ENCODE measurements at regions not wholly inside any gene's neighbourhood (a gene's known extent, or its start where the extent isn't known, plus 50 kb on each side); places are given as distances from the start of the nearest gene placed in this dataset.

GRCh38 chr10:129025787-129026186, 441.3 kb upstream of the MGMT start:
- TF ChIP-seq CTCF (IDR thresholded peaks at IDR 0.05; ENCODE audit: low read depth, low read length, poor library complexity, severe bottlenecking) (no peak), EZH2phosphoT487 (IDR thresholded peaks at IDR 0.05; ENCODE audit: borderline replicate concordance, low read length) (no peak)

Measured in DOHH2 (cell line).